ENCODE measurements at regions not wholly inside any gene's neighbourhood (a gene's known extent, or its start where the extent isn't known, plus 50 kb on each side); places are given as distances from the start of the nearest gene placed in this dataset.

DNA sequence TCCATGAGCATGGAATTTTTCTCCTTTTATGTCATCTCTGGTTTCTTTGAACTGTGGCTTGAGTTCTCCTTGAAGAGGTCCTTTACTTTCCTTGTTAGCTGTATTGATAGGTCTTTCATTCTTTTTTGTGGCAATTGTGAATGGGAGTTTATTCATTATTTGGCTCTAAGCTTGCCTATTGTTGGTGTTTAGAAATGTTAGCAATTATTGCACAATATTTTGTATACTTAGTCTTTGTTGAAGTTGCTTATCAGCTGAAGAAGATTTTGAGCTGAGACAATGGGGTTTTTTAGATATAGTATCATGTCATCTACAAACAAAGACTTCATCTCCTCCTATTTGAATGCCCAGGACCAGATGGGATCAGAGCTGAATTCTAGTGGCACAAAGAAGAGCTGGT is 1143.8 kb downstream of the XPNPEP1 start:
- no peak for DNase-seq (ENCODE audit: low read depth in 1 of 2, low spot score in 1 of 2)
- no peaks in the 10 kb centered on the region for H3K36me3 ChIP-seq
- no peaks in the 10 kb centered on the region for H3K4me1 ChIP-seq (ENCODE audit: low read depth)
- no peak overlapping the region for H3K4me3 ChIP-seq
- no peaks in the 10 kb centered on the region for H3K27me3 ChIP-seq
- TF ChIP-seq, protein P1, sequence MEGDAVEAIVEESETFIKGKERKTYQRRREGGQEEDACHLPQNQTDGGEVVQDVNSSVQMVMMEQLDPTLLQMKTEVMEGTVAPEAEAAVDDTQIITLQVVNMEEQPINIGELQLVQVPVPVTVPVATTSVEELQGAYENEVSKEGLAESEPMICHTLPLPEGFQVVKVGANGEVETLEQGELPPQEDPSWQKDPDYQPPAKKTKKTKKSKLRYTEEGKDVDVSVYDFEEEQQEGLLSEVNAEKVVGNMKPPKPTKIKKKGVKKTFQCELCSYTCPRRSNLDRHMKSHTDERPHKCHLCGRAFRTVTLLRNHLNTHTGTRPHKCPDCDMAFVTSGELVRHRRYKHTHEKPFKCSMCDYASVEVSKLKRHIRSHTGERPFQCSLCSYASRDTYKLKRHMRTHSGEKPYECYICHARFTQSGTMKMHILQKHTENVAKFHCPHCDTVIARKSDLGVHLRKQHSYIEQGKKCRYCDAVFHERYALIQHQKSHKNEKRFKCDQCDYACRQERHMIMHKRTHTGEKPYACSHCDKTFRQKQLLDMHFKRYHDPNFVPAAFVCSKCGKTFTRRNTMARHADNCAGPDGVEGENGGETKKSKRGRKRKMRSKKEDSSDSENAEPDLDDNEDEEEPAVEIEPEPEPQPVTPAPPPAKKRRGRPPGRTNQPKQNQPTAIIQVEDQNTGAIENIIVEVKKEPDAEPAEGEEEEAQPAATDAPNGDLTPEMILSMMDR (IDR thresholded peaks at IDR 0.05; ENCODE audit: low read depth, low read length): no peak
- no peak overlapping the region for H3K27ac ChIP-seq
- H3K9me3 ChIP-seq (ENCODE audit: low read depth): no peaks in the 10 kb centered on the region

DNA sequence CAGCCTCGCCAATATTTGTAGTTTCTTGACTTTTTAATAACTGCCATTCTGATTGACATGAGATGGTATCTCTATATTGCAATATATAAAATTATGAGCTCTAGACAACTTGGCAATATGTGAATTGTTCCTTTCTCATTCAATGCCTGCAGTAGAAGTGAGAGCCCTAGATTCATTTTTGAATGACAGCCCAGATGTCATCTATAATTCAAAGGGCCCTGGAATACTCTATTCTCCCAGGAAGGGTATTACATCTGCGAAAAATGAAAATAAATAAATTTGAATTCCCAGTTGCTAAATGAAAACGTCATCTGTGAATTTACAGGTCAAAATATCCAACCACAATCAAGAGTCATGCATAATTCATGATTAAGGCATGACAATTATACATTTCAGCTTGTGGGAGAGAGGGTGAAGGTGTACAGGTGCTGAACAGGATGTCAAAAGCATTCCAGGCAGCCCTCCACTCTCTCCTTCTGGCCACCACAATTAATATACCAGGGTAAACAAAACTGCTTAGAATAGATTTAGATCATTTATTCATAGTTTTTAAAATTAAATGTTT is 1147.3 kb downstream of the XPNPEP1 start:
- Histone ChIP-seq H3K27me3 (no peaks in the 10 kb centered on the region), H3K4me3 (no peak overlapping the region), H3K4me1 (ENCODE audit: low read depth) (no peaks in the 10 kb centered on the region), H3K36me3 (no peaks in the 10 kb centered on the region), H3K9me3 (ENCODE audit: low read depth) (no peaks in the 10 kb centered on the region), H3K27ac (no peak overlapping the region)
- no peak for DNase-seq (ENCODE audit: low read depth in 1 of 2, low spot score in 1 of 2)
- TF ChIP-seq, protein P1 (IDR thresholded peaks at IDR 0.05; ENCODE audit: low read depth, low read length): no peak

DNA sequence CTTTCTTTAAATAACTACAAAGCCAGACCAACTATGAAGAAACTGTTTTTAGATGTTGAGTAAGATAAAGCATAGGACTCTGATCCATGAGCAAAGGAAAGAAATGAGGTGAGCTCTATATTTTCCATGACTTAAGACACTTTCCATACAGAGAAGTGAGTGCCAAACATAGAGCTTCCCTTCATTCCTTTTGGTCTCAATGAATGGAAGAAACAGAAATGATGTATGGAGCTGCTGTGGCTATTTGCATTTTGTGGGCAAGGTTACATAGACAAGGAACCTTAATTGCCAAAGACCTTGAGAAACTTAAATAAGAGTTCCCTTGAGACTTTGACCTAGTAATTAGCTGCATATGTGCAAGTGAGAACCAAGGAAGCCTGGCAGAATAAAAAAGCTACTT is 1152.2 kb downstream of the XPNPEP1 start:
- H3K4me3 ChIP-seq: no peak overlapping the region
- no peaks in the 10 kb centered on the region for H3K36me3 ChIP-seq
- no peak overlapping the region for H3K27ac ChIP-seq
- TF ChIP-seq, protein P1 (IDR thresholded peaks at IDR 0.05; ENCODE audit: low read depth, low read length): no peak
- H3K27me3 ChIP-seq: no peaks in the 10 kb centered on the region
- DNase-seq (ENCODE audit: low read depth in 1 of 2, low spot score in 1 of 2): no peak
- H3K4me1 ChIP-seq (ENCODE audit: low read depth): no peaks in the 10 kb centered on the region
- no peaks in the 10 kb centered on the region for H3K9me3 ChIP-seq (ENCODE audit: low read depth)

DNA sequence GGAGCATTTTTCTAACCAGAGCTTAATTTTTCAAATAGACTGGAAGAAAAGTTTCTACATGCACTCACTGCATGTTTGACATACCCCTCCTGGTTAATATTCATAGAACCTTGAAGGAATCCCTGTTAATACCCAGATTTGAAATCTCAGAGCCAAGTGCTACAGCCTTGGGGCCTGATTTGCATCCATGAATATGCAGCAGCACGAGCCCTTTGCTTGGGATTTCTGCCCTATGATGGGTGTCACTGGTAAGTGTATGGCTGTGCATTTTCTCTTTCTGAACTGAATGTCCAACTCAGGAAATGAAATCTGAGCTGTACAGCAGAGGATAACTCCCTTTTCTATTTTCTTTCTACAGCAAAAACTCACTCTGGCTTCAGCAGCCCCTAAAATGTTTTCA is 1157.5 kb downstream of the XPNPEP1 start:
- Histone ChIP-seq H3K9me3 (ENCODE audit: low read depth) (peaks cover 3% of the 10 kb centered on the region), H3K4me3 (no peak overlapping the region), H3K4me1 (ENCODE audit: low read depth) (no peaks in the 10 kb centered on the region), H3K27me3 (no peaks in the 10 kb centered on the region), H3K27ac (no peak overlapping the region), H3K36me3 (no peaks in the 10 kb centered on the region)
- TF ChIP-seq, protein P1 (IDR thresholded peaks at IDR 0.05; ENCODE audit: low read depth, low read length): no peak
- no peak for DNase-seq (ENCODE audit: low read depth in 1 of 2, low spot score in 1 of 2)

DNA sequence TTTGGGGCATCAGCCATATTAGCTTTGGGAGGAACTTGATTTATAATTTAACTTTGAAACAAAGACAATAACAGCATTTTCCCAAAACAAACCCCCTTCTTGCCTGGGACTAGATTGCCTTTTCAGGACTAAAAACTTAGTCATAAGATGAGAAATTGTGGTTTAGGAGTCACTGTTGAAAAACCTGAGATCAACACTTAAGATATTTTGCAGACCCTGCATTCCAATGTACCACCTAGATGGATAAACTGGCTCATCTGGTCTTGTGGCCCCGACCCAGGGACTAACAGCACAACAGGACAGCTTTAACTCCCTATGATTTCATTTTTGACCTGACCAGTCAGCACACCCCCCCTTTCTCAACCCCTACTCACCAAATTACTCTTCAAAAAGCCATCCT is 1165.4 kb downstream of the XPNPEP1 start:
- Histone ChIP-seq H3K36me3 (no peaks in the 10 kb centered on the region), H3K27me3 (no peaks in the 10 kb centered on the region), H3K27ac (no peak overlapping the region), H3K9me3 (ENCODE audit: low read depth) (peaks cover 3% of the 10 kb centered on the region), H3K4me3 (no peak overlapping the region), H3K4me1 (ENCODE audit: low read depth) (no peaks in the 10 kb centered on the region)
- TF ChIP-seq, protein P1 (IDR thresholded peaks at IDR 0.05; ENCODE audit: low read depth, low read length): no peak
- no peak for DNase-seq (ENCODE audit: low read depth in 1 of 2, low spot score in 1 of 2)

DNA sequence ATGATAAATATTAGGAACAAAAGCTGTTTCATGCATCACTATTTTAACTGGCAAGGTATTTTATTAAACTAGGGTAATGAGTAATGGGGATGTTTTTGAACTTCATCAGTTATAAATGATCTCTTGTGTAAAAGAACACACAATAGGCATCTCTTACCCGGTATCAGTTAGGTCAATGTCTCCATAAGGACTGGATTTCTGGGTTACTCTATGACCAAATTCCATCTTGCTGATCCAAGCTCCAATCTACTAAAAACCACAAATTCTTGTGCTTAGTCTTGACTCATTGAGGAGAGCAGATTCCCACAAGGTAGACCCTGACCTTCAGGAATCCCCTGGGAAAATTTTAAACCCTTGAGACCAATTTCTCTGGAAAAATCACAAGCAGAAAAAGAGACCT is 1167.7 kb downstream of the XPNPEP1 start:
- H3K4me3 ChIP-seq: no peak overlapping the region
- DNase-seq (ENCODE audit: low read depth in 1 of 2, low spot score in 1 of 2): no peak
- H3K9me3 ChIP-seq (ENCODE audit: low read depth): peaks cover 4% of the 10 kb centered on the region
- H3K27me3 ChIP-seq: no peaks in the 10 kb centered on the region
- H3K36me3 ChIP-seq: no peaks in the 10 kb centered on the region
- H3K4me1 ChIP-seq (ENCODE audit: low read depth): no peaks in the 10 kb centered on the region
- H3K27ac ChIP-seq: no peak overlapping the region
- TF ChIP-seq, protein P1 (IDR thresholded peaks at IDR 0.05; ENCODE audit: low read depth, low read length): no peak
